ENCODE measurements at regions not wholly inside any gene's neighbourhood (a gene's known extent, or its start where the extent isn't known, plus 50 kb on each side); places are given as distances from the start of the nearest gene placed in this dataset.

DNA sequence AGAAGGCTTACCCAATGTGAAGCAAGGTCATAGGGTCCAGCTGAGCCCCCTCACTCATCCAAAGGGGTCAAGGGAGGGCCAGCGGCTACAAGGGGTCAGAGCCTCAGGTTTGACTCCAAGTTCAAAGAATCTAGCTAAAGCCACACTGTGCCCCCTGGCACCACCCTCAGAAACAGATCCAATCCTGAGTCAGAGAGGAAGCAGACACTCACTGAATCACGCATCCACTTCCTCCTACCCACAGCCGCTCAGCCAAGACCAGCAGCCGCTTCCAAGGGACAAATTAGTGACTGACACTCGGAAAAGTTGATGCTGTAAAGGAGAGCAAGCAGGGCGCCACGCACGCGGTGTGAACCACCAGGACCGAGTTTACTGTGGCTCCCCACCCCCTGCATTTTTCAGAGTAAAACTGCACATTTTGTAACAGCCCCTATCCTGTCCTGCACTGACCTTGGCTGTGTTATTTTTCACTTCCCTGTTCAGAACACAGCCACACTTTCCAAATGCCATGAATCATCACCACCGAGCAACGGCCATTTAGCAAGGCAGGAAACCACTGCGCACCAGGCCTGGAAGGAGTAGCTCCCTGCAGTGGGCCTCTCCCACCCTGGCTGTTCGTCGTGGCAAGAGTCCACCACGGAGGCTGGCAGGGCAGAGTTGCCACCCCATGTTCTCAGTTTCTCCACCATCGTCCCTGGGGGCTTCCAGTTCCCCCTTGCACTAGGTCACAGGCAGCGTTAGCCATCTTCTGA is 147.8 kb downstream of the TOMM20 start:
- no peak for TF ChIP-seq NR4A1 (CRISPR knock-in tag; IDR thresholded peaks at IDR 0.05)
- TF ChIP-seq NR4A1 (tag; IDR thresholded peaks at IDR 0.05), result peak; percentile 59; the same call in 1 of the 2 replicates
- no peak for TF ChIP-seq TAF1 (IDR thresholded peaks at IDR 0.05; ENCODE audit: control insufficient read depth, extremely low read depth, insufficient read depth, low read length, severe bottlenecking)
- TF ChIP-seq ZBTB8A (IDR thresholded peaks at IDR 0.05; ENCODE audit: partially characterized antibody), result no peak
- TF ChIP-seq, protein P1, sequence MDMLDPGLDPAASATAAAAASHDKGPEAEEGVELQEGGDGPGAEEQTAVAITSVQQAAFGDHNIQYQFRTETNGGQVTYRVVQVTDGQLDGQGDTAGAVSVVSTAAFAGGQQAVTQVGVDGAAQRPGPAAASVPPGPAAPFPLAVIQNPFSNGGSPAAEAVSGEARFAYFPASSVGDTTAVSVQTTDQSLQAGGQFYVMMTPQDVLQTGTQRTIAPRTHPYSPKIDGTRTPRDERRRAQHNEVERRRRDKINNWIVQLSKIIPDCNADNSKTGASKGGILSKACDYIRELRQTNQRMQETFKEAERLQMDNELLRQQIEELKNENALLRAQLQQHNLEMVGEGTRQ (CRISPR knock-in tag; IDR thresholded peaks at IDR 0.05), result no peak
- no peak for TF ChIP-seq KAT2B (IDR thresholded peaks at IDR 0.05; ENCODE audit: low read depth, low read length)
- no peak for TF ChIP-seq POLR2A (conservative IDR thresholded peaks at IDR 0.05)

Measured in K562 (cell line).